Keratinocyte (primary cell): ENCODE measurements at regions not wholly inside any gene's neighbourhood (a gene's known extent, or its start where the extent isn't known, plus 50 kb on each side); places are given as distances from the start of the nearest gene placed in this dataset.
"Not testable (repeated sequence)": the region's sequence is repeated elsewhere in the genome, so short reads cannot be mapped to it uniquely, and the experiment has no call there.

Experiments used
- DNase-seq: peaks from one replicate; pipeline ENCODE4 v3.0.0-alpha.2; 2011; ENCODE audit warnings: low read depth, missing footprints, low spot score
- FAIRE-seq: peaks from 2 replicates; lab custom pipeline; 2011; peaks lifted over from hg19 to GRCh38; lab: Jason Lieb, UNC
- H2AFZ ChIP-seq: 2 replicates; pipeline ENCODE4 v1.6.0; 2012; ENCODE audit warnings: low read length, control low read depth, inconsistent platforms; ENCODE audit not compliant: control insufficient read depth
- H3K27ac ChIP-seq: 2 replicates; pipeline ENCODE4 v1.5.1; 2011; ENCODE audit warnings: low read length; ENCODE audit not compliant: control insufficient read depth, insufficient read depth
- H3K27me3 ChIP-seq: 3 replicates; pipeline ENCODE4 v1.6.0; 2011; ENCODE audit warnings: low read length; ENCODE audit not compliant: control insufficient read depth, insufficient read depth; ENCODE audit errors: extremely low read depth
- H3K36me3 ChIP-seq, 2 experiments: 2 replicates in 1 of 2; 3 replicates in 1 of 2; pipeline ENCODE4 v1.5.1; 2011; ENCODE audit warnings: low read length in 2 of 2, mild to moderate bottlenecking in 1 of 2; ENCODE audit not compliant: control insufficient read depth in 2 of 2, insufficient read depth in 2 of 2; ENCODE audit errors: extremely low read depth in 1 of 2
- H3K4me1 ChIP-seq: 3 replicates; pipeline ENCODE4 v1.5.1; 2011; ENCODE audit warnings: low read length; ENCODE audit not compliant: control insufficient read depth, insufficient read depth; ENCODE audit errors: extremely low read depth
- H3K4me2 ChIP-seq: 3 replicates; pipeline ENCODE4 v1.6.0; 2011; ENCODE audit warnings: low read depth, low read length; ENCODE audit not compliant: control insufficient read depth, insufficient read depth; ENCODE audit errors: extremely low read depth
- H3K4me3 ChIP-seq, 3 experiments: fragments of 200-600 bp in 1 of 3; sonication (generic) in 1 of 3; 2 replicates in 2 of 3; 3 replicates in 1 of 3; pipeline ENCODE4 v1.5.1; 2011 to 2016; ENCODE audit warnings: low read length in 3 of 3, mild to moderate bottlenecking in 3 of 3, control low read depth in 2 of 3, inconsistent platforms in 1 of 3, low read depth in 1 of 3, mixed read lengths in 1 of 3, mixed run types in 1 of 3, moderate library complexity in 1 of 3; ENCODE audit not compliant: control insufficient read depth in 2 of 3, insufficient read depth in 2 of 3; ENCODE audit errors: extremely low read depth in 1 of 3
- H3K79me2 ChIP-seq: 2 replicates; pipeline ENCODE4 v1.6.0; 2012; ENCODE audit warnings: low read length; ENCODE audit not compliant: control insufficient read depth, insufficient read depth
- H3K9ac ChIP-seq: 3 replicates; pipeline ENCODE4 v1.6.0; 2011; ENCODE audit warnings: low read length; ENCODE audit not compliant: control insufficient read depth, insufficient read depth; ENCODE audit errors: extremely low read depth
- H3K9me1 ChIP-seq: 3 replicates; pipeline ENCODE4 v1.6.0; 2011; ENCODE audit warnings: low read length; ENCODE audit not compliant: control insufficient read depth, insufficient read depth; ENCODE audit errors: extremely low read depth
- H3K9me3 ChIP-seq: 2 replicates; pipeline ENCODE4 v1.5.1; 2012; ENCODE audit warnings: low read depth, low read length; ENCODE audit not compliant: control insufficient read depth
- H4K20me1 ChIP-seq: 3 replicates; pipeline ENCODE4 v1.6.0; 2011; ENCODE audit warnings: low read length; ENCODE audit not compliant: control insufficient read depth, insufficient read depth; ENCODE audit errors: extremely low read depth
- EZH2 ChIP-seq: IDR thresholded peaks from one replicate; pipeline ENCODE4 v1.6.1; 2012; ENCODE audit warnings: inconsistent platforms, mild to moderate bottlenecking, low read length, moderate library complexity
- dilution Hi-C: fragments of 300-500 bp; cut with MboI; formaldehyde crosslinking; loops from one replicate; pipeline ENCODE4 v1.7.0; 2020; ENCODE audit warnings: low sequenced_read_pairs; ENCODE audit not compliant: extremely low pct_ligation_motif_present
- TF ChIP-seq, protein P1 (sequence below), 3 experiments: IDR thresholded peaks in 1 of 3; conservative IDR thresholded peaks in 1 of 3; optimal IDR thresholded peaks in 1 of 3; 2 replicates in 2 of 3; 3 replicates in 1 of 3; pipeline versions ENCODE3 to v1.5.1; 2011; ENCODE audit warnings: low read length in 3 of 3, mild to moderate bottlenecking in 3 of 3, moderate library complexity in 2 of 3, control low read depth in 1 of 3, inconsistent platforms in 1 of 3; ENCODE audit not compliant: insufficient read depth in 2 of 3; ENCODE audit errors: extremely low read depth in 1 of 3

DNA sequence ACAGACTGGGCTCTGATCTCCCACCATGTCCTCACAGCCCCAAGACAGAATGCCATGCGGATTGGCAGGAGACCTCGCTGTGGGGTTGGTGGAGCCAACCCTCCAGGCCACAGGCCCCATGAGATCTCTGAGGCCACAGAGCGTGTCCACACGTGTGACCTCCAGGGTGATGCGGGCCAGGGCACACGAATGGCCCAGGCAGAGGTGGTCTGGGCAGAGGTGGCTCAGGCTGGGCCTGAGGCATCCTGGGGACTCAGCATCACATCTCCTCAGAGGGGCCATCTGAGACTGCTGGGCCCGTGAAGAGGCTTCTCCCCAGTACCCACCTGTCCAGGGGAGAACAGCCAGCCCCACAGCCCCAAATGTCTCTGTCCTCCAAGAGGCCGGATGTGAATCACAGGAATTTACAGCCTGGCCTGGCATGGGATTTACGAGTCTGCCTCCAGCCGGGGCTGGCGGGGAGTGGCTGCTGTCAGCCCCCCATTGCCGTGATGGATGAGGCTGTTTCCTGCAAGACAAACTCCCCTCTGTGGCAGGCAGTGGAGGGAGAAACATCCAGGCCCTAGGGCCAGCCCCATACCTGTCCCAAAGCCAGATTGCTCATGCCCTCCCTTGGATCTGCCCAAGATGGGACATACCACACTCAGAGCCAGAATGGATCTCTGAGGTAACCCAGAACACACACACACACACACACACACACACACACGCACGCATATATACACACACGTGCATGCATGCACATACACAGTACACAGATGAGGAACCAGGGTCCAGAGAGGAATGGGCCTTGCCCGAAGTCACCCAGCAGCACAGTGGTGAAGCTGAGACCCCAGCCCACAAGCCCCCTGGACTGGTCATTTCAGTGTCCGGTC is 208.3 kb downstream of the TBC1D2B start:
- H3K9ac ChIP-seq = no peak overlapping the region
- H3K36me3 ChIP-seq = no peaks in the 10 kb centered on the region
- H3K27ac ChIP-seq = no peak overlapping the region
- no peaks in the 10 kb centered on the region for H3K4me1 ChIP-seq
- TF ChIP-seq EZH2 = no peak
- TF ChIP-seq, protein P1, sequence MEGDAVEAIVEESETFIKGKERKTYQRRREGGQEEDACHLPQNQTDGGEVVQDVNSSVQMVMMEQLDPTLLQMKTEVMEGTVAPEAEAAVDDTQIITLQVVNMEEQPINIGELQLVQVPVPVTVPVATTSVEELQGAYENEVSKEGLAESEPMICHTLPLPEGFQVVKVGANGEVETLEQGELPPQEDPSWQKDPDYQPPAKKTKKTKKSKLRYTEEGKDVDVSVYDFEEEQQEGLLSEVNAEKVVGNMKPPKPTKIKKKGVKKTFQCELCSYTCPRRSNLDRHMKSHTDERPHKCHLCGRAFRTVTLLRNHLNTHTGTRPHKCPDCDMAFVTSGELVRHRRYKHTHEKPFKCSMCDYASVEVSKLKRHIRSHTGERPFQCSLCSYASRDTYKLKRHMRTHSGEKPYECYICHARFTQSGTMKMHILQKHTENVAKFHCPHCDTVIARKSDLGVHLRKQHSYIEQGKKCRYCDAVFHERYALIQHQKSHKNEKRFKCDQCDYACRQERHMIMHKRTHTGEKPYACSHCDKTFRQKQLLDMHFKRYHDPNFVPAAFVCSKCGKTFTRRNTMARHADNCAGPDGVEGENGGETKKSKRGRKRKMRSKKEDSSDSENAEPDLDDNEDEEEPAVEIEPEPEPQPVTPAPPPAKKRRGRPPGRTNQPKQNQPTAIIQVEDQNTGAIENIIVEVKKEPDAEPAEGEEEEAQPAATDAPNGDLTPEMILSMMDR (optimal IDR thresholded peaks at IDR 0.05 in 1 of 3, IDR thresholded peaks at IDR 0.05 in 1 of 3, conservative IDR thresholded peaks at IDR 0.05 in 1 of 3; ENCODE audit: extremely low read depth in 1 of 3, insufficient read depth in 2 of 3, low read length in 3 of 3) = no peak
- H3K79me2 ChIP-seq = no peaks in the 10 kb centered on the region
- H3K27me3 ChIP-seq = no peaks in the 10 kb centered on the region
- H3K4me2 ChIP-seq = no peak overlapping the region
- dilution Hi-C loops = no loop called here
- no peaks in the 10 kb centered on the region for H3K9me1 ChIP-seq
- no peaks in the 10 kb centered on the region for H3K9me3 ChIP-seq
- FAIRE-seq = no peak
- H4K20me1 ChIP-seq = no peaks in the 10 kb centered on the region
- DNase-seq = no peak
- no peak overlapping the region for H2AFZ ChIP-seq
- no peak overlapping the region for H3K4me3 ChIP-seq

DNA sequence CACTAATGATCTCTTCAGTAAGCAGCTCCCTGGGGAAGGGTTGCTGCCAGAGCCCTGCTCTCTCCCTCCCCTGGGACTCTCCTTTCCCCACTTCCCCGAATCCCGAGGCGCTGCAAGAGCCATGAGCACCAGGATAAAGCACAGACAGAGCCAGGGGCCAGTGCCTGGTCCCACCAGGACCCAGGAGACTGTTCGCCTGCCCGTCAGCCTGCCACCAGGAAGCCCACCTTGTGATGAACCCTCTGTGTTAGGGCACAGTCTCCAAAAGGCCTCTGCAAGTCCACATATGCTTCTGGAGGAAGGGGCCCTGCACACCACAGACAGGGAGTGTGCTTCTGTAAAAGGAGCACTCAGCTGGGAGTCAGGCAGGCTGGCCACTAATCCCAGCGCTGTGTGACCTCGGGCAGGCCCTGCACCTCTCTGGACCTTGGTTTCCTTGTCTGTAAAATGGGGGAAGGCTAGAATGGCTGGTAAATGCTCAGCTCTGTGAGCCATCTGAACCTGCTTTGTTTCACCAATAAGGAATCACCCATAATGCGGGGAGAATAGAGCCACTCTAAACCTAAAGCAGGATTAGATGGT is 209.4 kb downstream of the TBC1D2B start:
- H3K27me3 ChIP-seq, H3K9me1 ChIP-seq, H3K9ac ChIP-seq, H3K4me1 ChIP-seq, H3K4me3 ChIP-seq, H2AFZ ChIP-seq, H3K79me2 ChIP-seq, H4K20me1 ChIP-seq, H3K36me3 ChIP-seq, DNase-seq, dilution Hi-C loops, FAIRE-seq, H3K4me2 ChIP-seq, H3K9me3 ChIP-seq, H3K27ac ChIP-seq: not testable (repeated sequence)
